Naive thymus-derived CD4-positive, alpha-beta T cell (primary cell): ENCODE measurements at regions not wholly inside any gene's neighbourhood (a gene's known extent, or its start where the extent isn't known, plus 50 kb on each side); places are given as distances from the start of the nearest gene placed in this dataset.

Experiments used
- ATAC-seq: fragments of 150-1000 bp; cut with Tn5 transposase; 2 replicates; pipeline ENCODE4 v1.10.0; 2021; ENCODE audit warnings: mild to moderate bottlenecking, moderate library complexity
- CTCF ChIA-PET: fragments of 350-600 bp; sonication (Branson Sonifier 250); formaldehyde crosslinking; loops from one replicate; lab custom pipeline; 2021; ENCODE audit warnings: antibody characterized with exemption; lab: Charles Lee
- POLR2A ChIA-PET: fragments of 350-600 bp; sonication (Branson Sonifier 250); formaldehyde crosslinking; loops from one replicate; lab custom pipeline; 2021; ENCODE audit warnings: antibody characterized with exemption, inconsistent platforms; lab: Charles Lee
- DNase-seq, 9 donors: peaks; one replicate each; pipeline versions ENCODE4 v3.0.0 to v3.0.0-alpha.2; 2020 to 2022; ENCODE audit warnings: mixed read lengths in 1 of 9
- H3K27ac ChIP-seq: one replicate; pipeline ENCODE4 v1.7.0; 2013; ENCODE audit warnings: mild to moderate bottlenecking, low read depth, low read length, moderate library complexity
- H3K27me3 ChIP-seq, 2 donors: one replicate each; pipeline ENCODE4 v1.7.0; 2013; ENCODE audit warnings: low read length in 2 of 2, mild to moderate bottlenecking in 2 of 2, moderate library complexity in 2 of 2; ENCODE audit not compliant: control insufficient read depth in 2 of 2, insufficient read depth in 2 of 2
- H3K36me3 ChIP-seq, 3 experiments: 1 replicate in 2 of 3; 2 replicates in 1 of 3; pipeline ENCODE4 v1.7.0; 2013; ENCODE audit warnings: low read length in 3 of 3, mild to moderate bottlenecking in 3 of 3, moderate library complexity in 1 of 3; ENCODE audit not compliant: insufficient read depth in 3 of 3, control insufficient read depth in 2 of 3
- H3K4me1 ChIP-seq, 2 donors: one replicate each; pipeline ENCODE4 v1.7.0; 2013; ENCODE audit warnings: low read length in 2 of 2, mild to moderate bottlenecking in 2 of 2, moderate library complexity in 1 of 2; ENCODE audit not compliant: control insufficient read depth in 2 of 2, insufficient read depth in 2 of 2
- H3K4me3 ChIP-seq: 2 replicates; pipeline ENCODE4 v1.7.0; 2013; ENCODE audit warnings: mild to moderate bottlenecking, low read length
- H3K9me3 ChIP-seq, 3 experiments: 1 replicate in 2 of 3; 2 replicates in 1 of 3; pipeline ENCODE4 v1.7.0; 2013; ENCODE audit warnings: low read length in 3 of 3; ENCODE audit not compliant: control insufficient read depth in 2 of 3
- H3K27ac Mint-ChIP-seq, 9 donors: one replicate each; pipeline ENCODE4 v1.8.0; 2020 to 2022; ENCODE audit warnings: mixed read lengths in 9 of 9, mild to moderate bottlenecking in 8 of 9, moderate library complexity in 5 of 9, inconsistent platforms in 2 of 9
- H3K27me3 Mint-ChIP-seq, 5 donors: one replicate each; pipeline ENCODE4 v1.8.0; 2021 to 2022; ENCODE audit warnings: mixed read lengths in 5 of 5, mild to moderate bottlenecking in 1 of 5
- H3K36me3 Mint-ChIP-seq, 5 donors: one replicate each; pipeline ENCODE4 v1.8.0; 2020 to 2022; ENCODE audit warnings: mixed read lengths in 5 of 5, mild to moderate bottlenecking in 3 of 5, inconsistent platforms in 1 of 5
- H3K4me1 Mint-ChIP-seq, 7 donors: one replicate each; pipeline ENCODE4 v1.8.0; 2020 to 2022; ENCODE audit warnings: mixed read lengths in 7 of 7, mild to moderate bottlenecking in 3 of 7, inconsistent platforms in 1 of 7
- H3K4me3 Mint-ChIP-seq, 10 donors: one replicate each; pipeline ENCODE4 v1.8.0; 2020 to 2022; ENCODE audit warnings: mild to moderate bottlenecking in 10 of 10, mixed read lengths in 10 of 10, moderate library complexity in 6 of 10, inconsistent platforms in 2 of 10
- H3K9me3 Mint-ChIP-seq, 11 donors: one replicate each; pipeline ENCODE4 v1.8.0; 2020 to 2022; ENCODE audit warnings: mixed read lengths in 11 of 11, mild to moderate bottlenecking in 4 of 11, inconsistent platforms in 1 of 11, moderate library complexity in 1 of 11
- intact Hi-C, 2 donors: fragments of 100-400 bp; cut with micrococcal nuclease; formaldehyde crosslinking; loops; one replicate each; pipeline ENCODE4 v1.15.1; 2023

GRCh38 chr1:36693161-36693525 is 210.4 kb upstream of the CSF3R start:
- intact Hi-C loops: no loop called here
- H3K27ac ChIP-seq: no peak overlapping the region
- no peak for DNase-seq
- no peaks in the 10 kb centered on the region for H3K36me3 ChIP-seq
- Mint-ChIP-seq H3K4me3 (no peak overlapping the region), H3K27me3 (peaks cover 7 to 30% (median 23%) of the 10 kb centered on the region in 5 donors), H3K4me1 (no peaks in the 10 kb centered on the region), H3K27ac (no peak overlapping the region), H3K36me3 (no peaks in the 10 kb centered on the region), H3K9me3 (no peaks in the 10 kb centered on the region)
- no peaks in the 10 kb centered on the region for H3K27me3 ChIP-seq
- no peaks in the 10 kb centered on the region for H3K9me3 ChIP-seq
- no peak overlapping the region for H3K4me3 ChIP-seq
- ChIA-PET POLR2A (no interaction called here), CTCF (no interaction called here)
- no peak for ATAC-seq
- H3K4me1 ChIP-seq: no peaks in the 10 kb centered on the region

GRCh38 chr1:36692465-36693160 is 209.9 kb upstream of the CSF3R start:
- no peak overlapping the region for H3K4me3 Mint-ChIP-seq
- H3K9me3 ChIP-seq: no peaks in the 10 kb centered on the region
- H3K36me3 Mint-ChIP-seq: no peaks in the 10 kb centered on the region
- ChIA-PET POLR2A (no interaction called here), CTCF (no interaction called here)
- H3K4me1 Mint-ChIP-seq: peaks cover 0 to 2% (median 0%) of the 10 kb centered on the region in 7 donors
- H3K36me3 ChIP-seq: no peaks in the 10 kb centered on the region
- H3K4me1 ChIP-seq: no peaks in the 10 kb centered on the region
- H3K27me3 ChIP-seq: no peaks in the 10 kb centered on the region
- DNase-seq (no peak), ATAC-seq (no peak)
- H3K9me3 Mint-ChIP-seq: no peaks in the 10 kb centered on the region
- H3K27ac Mint-ChIP-seq: no peak overlapping the region
- intact Hi-C loops: no loop called here
- H3K27me3 Mint-ChIP-seq: peaks cover 7 to 35% (median 28%) of the 10 kb centered on the region in 5 donors
- H3K27ac ChIP-seq: no peak overlapping the region
- no peak overlapping the region for H3K4me3 ChIP-seq

GRCh38 chr1:36691374-36691773 is 208.7 kb upstream of the CSF3R start:
- CTCF ChIA-PET: no interaction called here
- Histone ChIP-seq H3K4me1 (no peaks in the 10 kb centered on the region), H3K9me3 (no peaks in the 10 kb centered on the region), H3K4me3 (no peak overlapping the region), H3K36me3 (no peaks in the 10 kb centered on the region), H3K27me3 (no peaks in the 10 kb centered on the region), H3K27ac (no peak overlapping the region)
- Mint-ChIP-seq H3K27me3 (peaks cover 9 to 47% (median 37%) of the 10 kb centered on the region in 5 donors), H3K9me3 (no peaks in the 10 kb centered on the region), H3K4me1 (peaks cover 0 to 2% (median 0%) of the 10 kb centered on the region in 7 donors), H3K27ac (no peak overlapping the region), H3K36me3 (no peaks in the 10 kb centered on the region), H3K4me3 (no peak overlapping the region)
- POLR2A ChIA-PET: no interaction called here
- DNase-seq: no peak
- ATAC-seq: no peak
- intact Hi-C loops: no loop called here

- H3K27ac Mint-ChIP-seq: no peak overlapping the region
- Histone ChIP-seq H3K4me1 (no peaks in the 10 kb centered on the region), H3K4me3 (no peak overlapping the region), H3K27ac (no peak overlapping the region), H3K9me3 (no peaks in the 10 kb centered on the region), H3K27me3 (no peaks in the 10 kb centered on the region), H3K36me3 (no peaks in the 10 kb centered on the region)
- peaks cover 6 to 57% (median 39%) of the 10 kb centered on the region in 5 donors for H3K27me3 Mint-ChIP-seq
- CTCF ChIA-PET: no interaction called here
- POLR2A ChIA-PET: no interaction called here
- H3K36me3 Mint-ChIP-seq: no peaks in the 10 kb centered on the region
- H3K9me3 Mint-ChIP-seq: no peaks in the 10 kb centered on the region
- no peak overlapping the region for H3K4me3 Mint-ChIP-seq
- H3K4me1 Mint-ChIP-seq: peaks cover 0 to 2% (median 0%) of the 10 kb centered on the region in 7 donors
- no peak for DNase-seq
- intact Hi-C loops: no loop called here
- ATAC-seq: no peak
Measured at GRCh38 chr1:36689992-36690391, 207.3 kb upstream of the CSF3R start.

- intact Hi-C loops: no loop called here
- ChIA-PET CTCF (no interaction called here), POLR2A (no interaction called here)
- no peaks in the 10 kb centered on the region for H3K27me3 ChIP-seq
- no peaks in the 10 kb centered on the region for H3K9me3 ChIP-seq
- no peak overlapping the region for H3K27ac ChIP-seq
- Mint-ChIP-seq H3K27ac (no peak overlapping the region), H3K9me3 (peaks cover 0 to 4% (median 0%) of the 10 kb centered on the region in 11 donors), H3K4me3 (no peak overlapping the region), H3K36me3 (no peaks in the 10 kb centered on the region), H3K27me3 (peaks cover 4 to 40% (median 32%) of the 10 kb centered on the region in 5 donors), H3K4me1 (peaks cover 0 to 5% (median 0%) of the 10 kb centered on the region in 7 donors)
- H3K36me3 ChIP-seq: no peaks in the 10 kb centered on the region
- H3K4me1 ChIP-seq: no peaks in the 10 kb centered on the region
- H3K4me3 ChIP-seq: no peak overlapping the region
- DNase-seq (no peak), ATAC-seq (no peak)
Measured at GRCh38 chr1:36687312-36687711, 204.6 kb upstream of the CSF3R start.

GRCh38 chr1:36675931-36676562 is 193.3 kb upstream of the CSF3R start:
- no peak overlapping the region for H3K4me3 Mint-ChIP-seq
- Histone ChIP-seq H3K27me3 (no peaks in the 10 kb centered on the region), H3K27ac (no peak overlapping the region), H3K4me3 (no peak overlapping the region), H3K9me3 (no peaks in the 10 kb centered on the region), H3K36me3 (no peaks in the 10 kb centered on the region), H3K4me1 (no peaks in the 10 kb centered on the region)
- no peak overlapping the region for H3K27ac Mint-ChIP-seq
- peaks cover 0 to 2% (median 0%) of the 10 kb centered on the region in 11 donors for H3K9me3 Mint-ChIP-seq
- ChIA-PET POLR2A (no interaction called here), CTCF (no interaction called here)
- no peaks in the 10 kb centered on the region for H3K4me1 Mint-ChIP-seq
- no peaks in the 10 kb centered on the region for H3K36me3 Mint-ChIP-seq
- peaks cover 15 to 40% (median 27%) of the 10 kb centered on the region in 5 donors for H3K27me3 Mint-ChIP-seq
- DNase-seq: no peak
- intact Hi-C loops: no loop called here
- no peak for ATAC-seq

- DNase-seq (no peak), ATAC-seq (no peak)
- Mint-ChIP-seq H3K36me3 (no peaks in the 10 kb centered on the region), H3K4me1 (no peaks in the 10 kb centered on the region), H3K9me3 (peaks cover 0 to 2% (median 0%) of the 10 kb centered on the region in 11 donors), H3K27ac (no peak overlapping the region), H3K27me3 (peaks cover 20 to 40% (median 31%) of the 10 kb centered on the region in 5 donors), H3K4me3 (no peak overlapping the region)
- CTCF ChIA-PET: no interaction called here
- no peak overlapping the region for H3K4me3 ChIP-seq
- POLR2A ChIA-PET: no interaction called here
- H3K36me3 ChIP-seq: no peaks in the 10 kb centered on the region
- H3K27ac ChIP-seq: no peak overlapping the region
- intact Hi-C loops: no loop called here
- H3K4me1 ChIP-seq: no peaks in the 10 kb centered on the region
- H3K27me3 ChIP-seq: no peaks in the 10 kb centered on the region
- no peaks in the 10 kb centered on the region for H3K9me3 ChIP-seq
Measured at GRCh38 chr1:36675106-36675505, 192.4 kb upstream of the CSF3R start.
